HG03159 (cell line): ENCODE measurements at regions not wholly inside any gene's neighbourhood (a gene's known extent, or its start where the extent isn't known, plus 50 kb on each side); places are given as distances from the start of the nearest gene placed in this dataset.
"Not testable (repeated sequence)": the region's sequence is repeated elsewhere in the genome, so short reads cannot be mapped to it uniquely, and the experiment has no call there.

ENCODE experiments used
- ATAC-seq: cut with Tn5 transposase; IDR thresholded peaks from one replicate; pipeline ENCODE4 v1.9.1; 2021; ENCODE audit warnings: mild to moderate bottlenecking, moderate library complexity; ENCODE audit not compliant: unreplicated experiment

DNA sequence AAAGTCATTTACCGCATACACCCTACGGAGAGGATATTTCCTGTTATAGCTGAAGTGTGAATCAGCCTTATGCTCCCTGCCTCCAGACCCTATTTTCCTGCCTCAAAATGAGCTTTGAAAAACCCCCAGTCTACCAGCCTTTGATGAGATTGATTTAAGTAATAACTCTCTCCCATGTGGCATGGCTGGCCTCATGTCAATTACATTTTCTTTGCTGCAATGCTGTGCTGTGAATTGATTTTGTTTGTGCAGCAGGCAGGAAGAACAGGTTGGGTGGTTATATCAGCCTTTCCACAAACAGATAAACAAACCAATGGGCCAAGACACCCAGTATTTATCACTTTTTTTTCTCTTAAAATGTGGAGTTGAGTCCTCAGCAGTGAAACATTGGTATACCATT is 1105.5 kb upstream of the TMEM132C start:
- no peak for ATAC-seq

DNA sequence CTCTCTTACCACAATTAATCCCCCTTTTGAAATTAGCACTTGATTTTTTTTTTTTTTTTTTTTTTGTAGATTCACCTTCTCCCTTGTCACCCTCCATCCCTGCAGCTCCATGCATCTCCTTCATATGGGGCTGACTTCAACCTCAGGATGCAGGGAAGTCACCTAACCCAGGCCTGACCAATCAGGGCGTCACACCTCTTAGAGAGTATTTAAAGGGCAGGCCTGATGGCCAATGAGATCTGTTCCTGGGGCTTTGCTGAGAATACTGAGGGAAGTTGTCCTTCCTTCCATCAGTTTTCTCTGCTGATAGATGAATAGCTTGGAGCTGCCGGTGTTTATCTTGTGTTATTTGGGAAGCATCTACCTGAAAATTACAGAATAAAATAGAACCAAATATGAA is 1104.7 kb upstream of the TMEM132C start:
- no peak for ATAC-seq

DNA sequence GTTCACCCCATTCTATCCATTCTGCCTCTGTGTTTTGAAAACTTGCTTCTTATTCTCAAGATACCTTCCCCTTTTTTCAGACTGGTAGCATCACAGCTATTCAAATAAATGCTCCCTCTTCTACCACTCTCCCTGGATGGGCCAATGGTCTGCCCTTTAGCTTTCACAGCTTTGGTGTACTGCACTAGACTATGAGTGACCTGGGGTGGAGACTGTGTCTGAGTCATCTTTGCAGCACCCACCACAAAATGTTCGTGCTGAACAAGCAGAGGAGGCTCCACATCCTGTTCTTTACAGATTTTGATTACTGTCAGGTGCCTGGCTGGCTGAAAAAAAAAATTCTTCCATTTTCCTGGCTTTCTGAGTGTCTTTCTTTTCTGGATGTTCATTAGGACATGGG is 1104.1 kb upstream of the TMEM132C start:
- ATAC-seq = peak; percentile 69

DNA sequence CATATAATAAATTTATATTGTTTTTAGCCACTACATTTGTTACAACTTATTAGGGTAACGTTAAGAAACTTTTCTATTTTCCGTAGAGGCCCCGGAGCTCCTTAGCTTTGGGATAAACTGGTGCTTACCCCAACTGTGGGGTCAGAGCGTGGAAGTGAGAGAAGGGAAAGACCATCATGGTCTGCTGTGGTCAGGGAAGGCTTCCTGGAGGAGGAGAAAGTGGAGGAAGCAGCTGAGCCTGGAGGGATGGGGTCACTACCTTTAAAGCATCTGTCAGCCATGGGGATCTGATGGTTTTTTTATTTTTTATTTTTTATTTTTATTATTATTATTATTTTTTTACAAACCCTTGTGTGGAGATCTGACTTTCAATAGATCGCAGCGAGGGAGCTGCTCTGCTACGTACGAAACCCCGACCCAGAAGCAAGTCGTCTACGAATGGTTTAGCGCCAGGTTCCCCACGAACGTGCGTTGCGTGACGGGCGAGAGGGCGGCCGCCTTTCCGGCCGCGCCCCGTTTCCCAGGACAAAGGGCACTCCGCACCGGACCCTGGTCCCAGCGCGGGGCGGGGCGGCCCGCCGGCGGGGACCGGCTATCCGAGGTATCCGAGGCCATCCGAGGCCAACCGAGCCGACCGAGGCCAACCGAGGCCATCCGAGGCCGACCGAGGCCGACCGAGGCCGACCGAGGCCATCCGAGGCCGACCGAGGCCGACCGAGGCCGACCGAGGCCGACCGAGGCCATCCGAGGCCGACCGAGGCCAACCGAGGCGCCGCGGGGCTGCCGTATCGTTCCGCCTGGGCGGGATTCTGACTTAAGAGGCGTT is 1101.2 kb upstream of the TMEM132C start:
- ATAC-seq = no peak

DNA sequence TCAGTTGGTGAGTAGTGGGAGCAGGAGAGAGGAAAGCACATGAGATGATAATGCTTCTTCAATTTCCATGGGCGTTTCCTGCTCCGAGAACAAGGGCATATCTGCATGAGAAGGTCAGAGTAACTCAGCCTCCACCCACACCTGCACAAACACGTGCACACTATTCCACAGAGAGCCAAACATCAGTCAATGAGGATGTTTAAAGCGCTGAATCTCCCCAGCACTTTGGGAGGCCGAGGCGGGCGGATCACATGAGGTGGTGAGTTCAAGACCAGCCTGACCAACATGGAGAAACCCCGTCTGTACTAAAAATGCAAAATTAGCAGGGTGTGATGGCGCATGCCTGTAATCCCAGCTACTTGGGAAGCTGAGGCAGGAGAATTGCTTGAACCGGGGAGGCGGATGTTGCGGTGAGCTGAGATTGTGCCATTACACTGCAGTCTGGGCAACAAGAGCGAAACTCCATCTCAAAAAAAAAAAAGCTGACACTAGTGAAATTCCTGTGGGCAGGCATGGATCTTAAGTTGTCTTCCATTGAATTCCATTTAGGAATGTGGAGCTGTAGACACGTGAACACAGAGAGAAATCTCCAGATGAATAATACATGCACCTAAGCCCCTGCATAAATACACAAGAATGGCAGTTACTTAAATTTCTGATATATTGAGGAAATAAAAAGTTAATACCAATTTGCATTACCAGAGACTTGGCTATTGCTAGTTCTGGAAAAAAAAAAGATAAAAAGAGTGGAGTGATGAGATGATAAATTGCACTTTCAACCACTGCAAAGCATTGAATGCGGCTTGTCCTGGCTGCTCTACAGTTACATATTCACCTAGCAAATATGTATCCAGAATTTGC is 1097.4 kb upstream of the TMEM132C start:
- no peak for ATAC-seq

DNA sequence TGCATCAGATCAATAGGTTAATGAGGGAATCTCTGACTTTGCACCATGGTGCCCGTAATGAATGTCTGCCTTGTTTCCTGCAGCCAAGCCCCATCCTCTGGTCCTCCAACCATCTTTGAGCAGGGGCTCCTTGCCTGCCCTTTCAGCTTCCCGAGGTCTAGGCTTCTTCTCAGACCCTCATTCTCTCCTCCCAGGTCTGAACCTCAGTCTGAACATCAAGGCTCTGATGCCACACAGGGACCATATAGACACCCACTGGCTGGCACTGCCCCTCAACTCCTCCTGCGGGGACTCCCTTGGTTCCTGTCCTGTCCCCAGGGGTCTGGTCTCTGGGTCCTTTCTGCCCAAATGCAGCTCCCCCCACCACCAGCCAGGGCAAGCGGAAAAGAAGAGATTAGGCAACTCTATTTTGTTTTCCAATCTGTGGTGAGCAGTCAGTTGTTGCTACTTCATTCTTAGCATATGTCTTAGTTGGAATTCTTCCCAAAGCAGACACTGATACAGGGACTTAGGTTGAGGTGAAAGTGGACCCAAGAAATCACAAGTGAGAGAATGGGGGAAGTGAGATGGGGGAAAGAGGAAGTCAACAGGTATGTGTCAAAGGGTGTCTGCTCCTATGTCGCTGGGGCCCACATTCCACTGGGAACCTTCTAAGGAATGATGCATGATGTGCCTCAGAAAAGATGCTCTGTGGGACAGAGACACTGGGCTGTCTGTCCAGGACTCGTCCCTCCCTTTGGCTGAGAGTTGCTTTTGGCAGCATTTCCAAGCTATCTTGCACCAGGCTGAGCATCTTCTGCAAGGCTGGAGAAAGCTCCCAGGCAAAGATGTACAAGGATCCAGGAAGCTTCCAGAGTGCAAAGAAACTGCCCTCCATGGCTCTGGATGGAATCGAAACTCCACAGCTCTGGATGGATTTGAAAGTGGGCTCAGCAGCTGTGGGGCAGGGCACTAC is 1096.5 kb upstream of the TMEM132C start:
- no peak for ATAC-seq

DNA sequence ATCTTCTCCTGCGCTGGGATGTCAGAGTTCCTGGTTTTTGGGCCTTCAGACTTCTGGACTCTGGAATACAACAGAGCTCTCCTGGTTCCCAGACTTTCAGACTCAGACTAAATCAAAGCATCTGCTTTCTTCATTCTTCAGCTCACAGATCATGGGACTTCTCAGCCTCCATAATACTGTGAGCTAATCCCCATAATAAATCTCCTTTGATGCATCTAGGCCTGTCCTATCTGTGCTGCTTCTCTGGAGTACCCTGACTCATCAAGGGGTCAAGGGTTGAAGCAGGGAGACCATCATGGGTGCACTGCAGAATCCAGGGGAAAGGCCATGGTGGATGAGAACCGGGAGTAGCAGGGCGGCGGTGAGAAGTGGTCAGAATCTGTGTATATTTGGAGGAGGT is 1094.1 kb upstream of the TMEM132C start:
- ATAC-seq = no peak

DNA sequence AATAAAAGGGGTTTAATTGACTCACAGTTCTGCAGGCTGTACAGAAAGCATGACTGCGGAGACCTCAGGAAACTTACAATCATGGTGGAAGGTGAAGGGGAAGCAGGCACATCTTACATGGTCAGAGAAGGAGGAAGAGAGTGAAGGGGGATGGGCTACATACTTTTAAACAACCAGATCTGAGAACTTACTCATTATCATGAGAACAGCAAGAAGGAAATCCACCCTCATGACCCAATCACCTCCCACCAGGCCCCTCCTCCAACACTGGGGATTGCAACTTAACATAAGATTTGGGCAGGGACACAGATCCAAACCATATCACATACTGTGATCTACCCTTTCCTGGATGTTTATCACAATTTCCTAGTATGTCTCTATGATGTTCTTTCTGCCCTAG is 1093.0 kb upstream of the TMEM132C start:
- not testable (repeated sequence) for ATAC-seq

DNA sequence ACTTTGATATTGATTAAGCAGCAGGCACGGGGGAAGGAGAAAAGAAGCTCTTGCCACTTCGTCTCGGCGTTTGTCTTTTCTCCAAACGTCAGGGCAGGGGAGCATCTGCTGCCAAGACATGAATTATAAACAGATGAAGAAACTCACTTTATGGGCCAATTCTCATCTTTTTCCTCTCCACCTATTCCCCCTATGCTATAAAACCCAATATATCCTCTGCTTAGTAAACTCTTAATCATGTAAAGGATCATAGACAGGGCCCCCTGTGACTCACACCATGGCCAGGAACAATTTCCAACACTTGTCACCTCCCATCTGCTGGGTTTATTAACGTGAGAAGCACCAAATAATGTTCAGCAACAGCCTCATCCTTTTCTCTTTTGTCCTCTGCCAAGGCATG is 1092.1 kb upstream of the TMEM132C start:
- no peak for ATAC-seq

DNA sequence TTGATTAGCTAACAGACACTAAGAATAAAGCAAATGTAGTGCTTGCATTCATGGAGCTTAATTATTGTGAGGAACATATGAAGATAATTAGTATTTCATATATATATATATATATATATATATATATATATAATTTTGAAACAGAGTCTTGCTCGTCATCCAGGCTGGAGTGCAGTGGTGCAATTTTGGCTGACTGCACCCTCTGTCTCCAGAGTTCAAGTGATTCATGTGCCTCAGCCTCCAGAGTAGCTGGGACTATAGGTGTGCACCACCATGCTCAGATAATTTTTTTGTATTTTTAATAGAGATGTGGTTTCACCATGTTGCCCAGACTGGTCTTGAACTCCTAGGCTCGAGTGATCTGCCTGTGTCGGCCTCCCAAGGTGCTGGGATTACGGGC is 1091.6 kb upstream of the TMEM132C start:
- no peak for ATAC-seq

DNA sequence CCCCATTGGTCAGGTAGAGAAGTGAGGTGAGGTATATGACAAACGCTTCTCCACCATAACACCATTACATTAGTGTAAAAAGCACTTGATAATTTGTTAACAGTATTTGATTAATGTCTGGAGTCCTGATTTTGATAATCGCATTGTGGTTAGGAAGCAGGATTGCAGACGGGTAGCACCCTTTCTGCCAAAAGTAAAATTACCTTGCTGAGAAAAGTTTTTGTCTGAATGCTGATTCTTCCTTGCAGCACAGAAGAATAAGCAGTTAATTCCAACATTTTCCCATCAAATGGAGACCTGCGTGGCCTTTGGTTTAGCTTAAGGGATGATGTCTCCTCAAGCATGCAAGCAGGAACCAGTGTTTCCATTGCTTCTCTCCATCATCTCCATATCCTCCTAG is 1090.2 kb upstream of the TMEM132C start:
- ATAC-seq = no peak

DNA sequence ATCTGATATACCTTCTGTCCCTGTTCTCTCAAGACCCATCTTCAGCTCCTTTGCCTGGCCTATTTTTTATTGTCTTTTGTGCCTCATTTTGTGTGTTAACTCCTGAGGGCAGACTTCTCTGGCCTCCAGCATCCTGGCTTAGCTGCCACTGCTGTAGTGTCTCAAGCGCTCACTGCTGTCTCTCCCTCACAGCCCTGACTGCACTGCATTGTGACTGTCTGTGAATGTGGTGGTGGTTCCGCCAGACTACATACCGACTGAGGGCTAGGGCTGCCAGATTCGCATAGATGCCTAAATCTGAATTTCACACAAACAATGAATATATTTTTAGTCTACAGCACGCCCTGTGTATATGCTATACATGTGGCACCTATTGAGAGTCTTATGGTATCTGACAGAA is 1088.9 kb upstream of the TMEM132C start:
- no peak for ATAC-seq

DNA sequence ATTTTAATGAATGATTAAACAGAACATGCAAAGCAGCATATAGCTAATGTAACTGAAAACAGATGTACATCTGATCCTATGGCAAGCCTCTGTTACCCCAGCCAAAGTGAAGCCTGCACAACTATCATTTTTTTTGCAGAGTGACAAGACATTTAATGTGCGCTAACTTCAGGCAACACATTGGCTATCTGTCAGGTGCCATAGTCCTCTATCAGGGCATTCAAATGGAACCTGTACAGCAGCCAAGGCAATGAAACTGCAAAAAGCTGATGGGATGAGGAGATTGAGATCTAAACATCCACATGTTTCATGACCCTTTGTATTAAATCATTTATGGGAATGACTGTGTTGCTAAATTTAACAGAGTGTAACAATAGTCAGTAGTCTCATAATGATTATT is 1088.5 kb upstream of the TMEM132C start:
- ATAC-seq = no peak

DNA sequence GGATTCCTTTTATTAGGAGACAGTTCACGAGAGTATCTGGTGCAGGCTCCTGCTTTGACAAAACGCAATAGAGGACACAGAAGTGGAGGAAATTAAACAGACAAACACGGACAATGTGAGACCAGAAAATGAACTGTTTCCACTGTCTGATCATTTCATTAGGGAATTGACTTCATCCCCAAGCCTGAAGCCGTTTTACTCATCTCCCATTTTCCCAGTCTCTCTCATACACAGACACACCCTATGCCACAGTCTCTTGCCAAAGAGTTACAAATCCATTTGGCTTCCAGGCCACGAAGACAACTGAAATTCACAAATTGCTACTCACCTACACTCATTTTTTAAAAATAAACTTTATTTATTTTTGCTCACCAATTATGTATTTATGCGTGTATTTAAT is 1087.8 kb upstream of the TMEM132C start:
- ATAC-seq = no peak

DNA sequence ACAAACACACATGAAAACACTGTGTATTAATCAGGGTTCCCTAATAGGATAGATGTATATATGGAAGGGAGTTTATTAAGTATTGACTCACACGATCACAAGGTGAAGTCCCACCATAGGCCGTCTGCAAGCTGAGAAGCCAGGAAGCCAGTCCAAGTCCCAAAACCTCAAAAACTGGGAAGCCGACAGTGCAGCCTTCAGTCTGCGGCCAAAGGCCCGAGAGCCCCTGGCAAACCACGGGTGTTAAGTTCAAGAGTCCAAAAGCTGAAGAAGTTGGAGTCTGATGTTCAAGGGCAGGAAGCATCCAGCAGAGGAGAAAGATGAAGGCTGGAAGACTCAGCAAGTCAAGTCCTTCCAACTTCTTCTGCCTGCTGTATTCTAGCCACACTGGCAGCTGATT is 1085.0 kb upstream of the TMEM132C start:
- ATAC-seq = no peak

- no peak for ATAC-seq
These were observed 1077.0 kb upstream of the TMEM132C start for GRCh38 chr12:127189992-127190391.

- no peak for ATAC-seq
These were observed 1075.8 kb upstream of the TMEM132C start for GRCh38 chr12:127191129-127191528.

- no peak for ATAC-seq
These were observed 1074.6 kb upstream of the TMEM132C start for GRCh38 chr12:127192391-127192790.

DNA sequence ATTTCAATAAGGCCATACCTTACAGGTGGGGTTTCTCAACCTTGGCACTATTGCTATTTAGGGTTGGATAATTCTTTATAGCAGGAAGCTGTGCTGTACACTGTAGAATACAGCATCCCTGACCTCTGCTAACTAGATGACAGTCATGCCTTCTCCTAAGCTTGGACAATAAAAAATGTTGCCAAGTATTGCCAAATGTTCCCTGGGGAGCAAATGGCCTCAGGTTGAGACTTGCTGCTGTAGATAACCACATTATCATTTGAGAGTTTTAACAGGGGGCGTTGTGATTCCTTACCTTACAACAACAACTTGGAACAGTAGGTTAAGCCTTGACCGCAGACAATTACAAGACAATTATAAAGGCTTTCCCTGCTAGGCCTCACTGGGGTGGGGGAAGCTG is 1073.6 kb upstream of the TMEM132C start:
- ATAC-seq = no peak

DNA sequence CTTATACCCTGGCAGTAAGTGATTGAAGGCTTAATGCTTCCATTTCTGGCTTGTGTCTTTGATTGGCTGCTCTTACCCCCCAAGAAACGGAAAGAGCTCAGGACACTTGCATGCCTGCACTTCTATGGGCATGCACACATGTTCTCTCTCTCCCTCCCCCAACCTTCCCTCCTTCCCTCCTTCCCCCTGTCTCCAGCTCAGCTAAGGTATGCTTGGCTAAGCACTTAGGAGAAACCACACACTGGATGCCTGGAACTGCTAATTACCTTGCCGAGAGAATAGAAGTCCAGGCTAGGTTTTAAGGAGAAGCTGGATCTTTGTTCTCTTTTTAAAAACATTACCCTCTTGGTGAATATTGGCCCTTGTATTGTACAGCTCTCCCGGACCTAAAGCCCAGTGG is 1072.8 kb upstream of the TMEM132C start:
- ATAC-seq = no peak
